Heart right ventricle (tissue), 16 donors: ENCODE measurements at regions not wholly inside any gene's neighbourhood (a gene's known extent, or its start where the extent isn't known, plus 50 kb on each side); places are given as distances from the start of the nearest gene placed in this dataset.

ENCODE experiments used
- ATAC-seq, 8 donors: fragments of 200-7000 bp; cut with Tn5 transposase; one replicate each; pipeline ENCODE4 v1.9.1; 2020; ENCODE audit warnings: mild to moderate bottlenecking in 8 of 8, moderate library complexity in 8 of 8, moderate number of reproducible peaks in 1 of 8
- DNase-seq, 2 donors: peaks; one replicate each; pipeline ENCODE4 v3.0.0-alpha.2; 2020
- H3K27ac ChIP-seq, 10 donors: fragments of 200-600 bp; sonication (generic) in 2 of 10; one replicate each; pipeline versions ENCODE4 v1.5.0 to v1.8.0; 2020 to 2022; ENCODE audit warnings: mild to moderate bottlenecking in 3 of 10
- H3K27me3 ChIP-seq, 7 donors: fragments of 200-600 bp; one replicate each; pipeline ENCODE4 v1.8.0; 2021 to 2022; ENCODE audit warnings: mild to moderate bottlenecking in 2 of 7
- H3K36me3 ChIP-seq, 9 donors: fragments of 200-600 bp; sonication (generic) in 1 of 9; one replicate each; pipeline versions ENCODE4 v1.5.0 to v1.8.0; 2020 to 2022; ENCODE audit warnings: mild to moderate bottlenecking in 2 of 9
- H3K4me1 ChIP-seq, 9 donors: fragments of 200-600 bp; sonication (generic) in 1 of 9; one replicate each; pipeline versions ENCODE4 v1.5.0 to v1.8.0; 2020 to 2022; ENCODE audit warnings: mild to moderate bottlenecking in 4 of 9
- H3K4me3 ChIP-seq, 10 donors: fragments of 200-600 bp; sonication (generic) in 2 of 10; one replicate each; pipeline versions ENCODE4 v1.5.0 to v1.8.0; 2020 to 2022; ENCODE audit warnings: mild to moderate bottlenecking in 7 of 10, moderate library complexity in 2 of 10
- H3K9me3 ChIP-seq, 11 donors: fragments of 200-600 bp in 10 of 11; sonication (generic) in 2 of 11; one replicate each; pipeline versions ENCODE4 v1.5.0 to v1.8.0; 2013 to 2022; ENCODE audit warnings: mild to moderate bottlenecking in 2 of 11, control low read depth in 1 of 11, moderate library complexity in 1 of 11
- whole genome bisulfite sequencing, 2 donors: extraction: QIAGEN DNeasy Blood & Tissue Kit; methylation state at CpG; one replicate each; pipeline ENCODE4 v1.1.7; 2013; ENCODE audit warnings: inconsistent platforms in 1 of 2; 5-methylcytosine and 5-hydroxymethylcytosine counted together
- intact Hi-C, 10 donors: fragments of 100-400 bp; cut with DNase I; formaldehyde crosslinking; loops; one replicate each; pipeline versions ENCODE4 v1.11.1 to v1.14.2; 2022
- TF ChIP-seq, protein P1 (sequence below), 9 donors: fragments of 200-600 bp; sonication (generic) in 2 of 9; IDR thresholded peaks; one replicate each; pipeline versions ENCODE4 v1.5.0 to v1.8.0; 2021 to 2022; ENCODE audit warnings: antibody characterized with exemption in 9 of 9, mild to moderate bottlenecking in 5 of 9, moderate library complexity in 1 of 9
- donor health status: Arrhythmogenic right ventricular cardiomyopathy.
- donor health status: ischemic (EF 13 %, LVEDD 7.1; RV severe dilation, severe dysfunction).
- donor health status: healthy with polysubstance abuse.
- donor health status: DM: no; HTN: yes; CAD: no.
- donor health status: DM: no; HTN: no; CAD: no.
- donor health status: ischemic (EF 25% LVEDD 6.9; RV normal size, moderate dysfunction).
- donor health status: ischemic (EF 25% LVEDD 5.7; RV mildly dilated, moderate dysfunction).
- donor health status: healthy.
- donor health status: DM: yes; HTN: yes; CAD: no.
- donor health status: Ischemic cardiomyopathy.
- donor health status: ischemic (EF 35%, LVEDD 5.7; RV mildly dilated, moderate dysfunction).
- donor health status: nonischemic (EF 11% LVEDD 7.7; RV severe dilation, severe dysfunction).
- donor health status: DM: yes; HTN: yes; CAD: no.
- donor health status: PGD.
- donor health status: ischemic (EF 29% LVEDD 5.4; RV normal size, mild dysfunction).
- donor health status: nonischemic (EF 23%, LVEDD 6.1; RV moderate dilation, normal function).

- ATAC-seq (no peak), DNase-seq (no peak)
- WGBS, 2 donors, result 77 to 79% methylated on average over 5 of the region's 5 CpGs
- Histone ChIP-seq H3K36me3 (no peaks in the 10 kb centered on the region), H3K9me3 (peaks cover 0 to 5% (median 0%) of the 10 kb centered on the region in 11 donors), H3K27me3 (peaks cover 0 to 36% (median 25%) of the 10 kb centered on the region in 7 donors), H3K27ac (no peak overlapping the region), H3K4me3 (no peak overlapping the region), H3K4me1 (peaks cover 0 to 2% (median under 1%) of the 10 kb centered on the region in 9 donors)
- TF ChIP-seq, protein P1, sequence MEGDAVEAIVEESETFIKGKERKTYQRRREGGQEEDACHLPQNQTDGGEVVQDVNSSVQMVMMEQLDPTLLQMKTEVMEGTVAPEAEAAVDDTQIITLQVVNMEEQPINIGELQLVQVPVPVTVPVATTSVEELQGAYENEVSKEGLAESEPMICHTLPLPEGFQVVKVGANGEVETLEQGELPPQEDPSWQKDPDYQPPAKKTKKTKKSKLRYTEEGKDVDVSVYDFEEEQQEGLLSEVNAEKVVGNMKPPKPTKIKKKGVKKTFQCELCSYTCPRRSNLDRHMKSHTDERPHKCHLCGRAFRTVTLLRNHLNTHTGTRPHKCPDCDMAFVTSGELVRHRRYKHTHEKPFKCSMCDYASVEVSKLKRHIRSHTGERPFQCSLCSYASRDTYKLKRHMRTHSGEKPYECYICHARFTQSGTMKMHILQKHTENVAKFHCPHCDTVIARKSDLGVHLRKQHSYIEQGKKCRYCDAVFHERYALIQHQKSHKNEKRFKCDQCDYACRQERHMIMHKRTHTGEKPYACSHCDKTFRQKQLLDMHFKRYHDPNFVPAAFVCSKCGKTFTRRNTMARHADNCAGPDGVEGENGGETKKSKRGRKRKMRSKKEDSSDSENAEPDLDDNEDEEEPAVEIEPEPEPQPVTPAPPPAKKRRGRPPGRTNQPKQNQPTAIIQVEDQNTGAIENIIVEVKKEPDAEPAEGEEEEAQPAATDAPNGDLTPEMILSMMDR (IDR thresholded peaks at IDR 0.05), result no peak
- intact Hi-C loops, result loop anchor here in 1 of 10 donors (10.0 kb wide), 1 partner anchor 357 kb away; no protein-coding TSS in a partner anchor
These were observed 56.8 kb upstream of the GTF3A start for GRCh38 chr13:27367570-27367969.

- Histone ChIP-seq H3K4me3 (no peak overlapping the region), H3K9me3 (peaks cover 0 to 5% (median 0%) of the 10 kb centered on the region in 11 donors), H3K27me3 (peaks cover 0 to 55% (median 41%) of the 10 kb centered on the region in 7 donors), H3K4me1 (peaks cover 0 to 4% (median 0%) of the 10 kb centered on the region in 9 donors), H3K36me3 (no peaks in the 10 kb centered on the region), H3K27ac (no peak overlapping the region)
- TF ChIP-seq, protein P1 (IDR thresholded peaks at IDR 0.05), result no peak
- ATAC-seq (no peak), DNase-seq (no peak)
- WGBS, 2 donors, result 83 to 93% methylated on average over 12 of the region's 12 CpGs
- intact Hi-C loops, result loop anchor here in 6 of 10 donors (5.0 to 10.0 kb wide), 4 partner anchors 162 to 612 kb away; no protein-coding TSS in a partner anchor
These were observed 54.0 kb upstream of the GTF3A start for GRCh38 chr13:27370305-27370872.

- no peak overlapping the region for H3K4me3 ChIP-seq
- peaks cover 0 to 5% (median 0%) of the 10 kb centered on the region in 11 donors for H3K9me3 ChIP-seq
- H3K4me1 ChIP-seq, result peaks cover 0 to 4% (median 0%) of the 10 kb centered on the region in 9 donors
- H3K27ac ChIP-seq, result no peak overlapping the region
- peaks cover 0 to 64% (median 41%) of the 10 kb centered on the region in 7 donors for H3K27me3 ChIP-seq
- ATAC-seq (no peak), DNase-seq (no peak)
- TF ChIP-seq, protein P1 (IDR thresholded peaks at IDR 0.05), result no peak
- 76 to 81% methylated on average over 4 to 5 of the region's 5 CpGs for WGBS, 2 donors
- intact Hi-C loops, result loop anchor here in 6 of 10 donors (5.0 to 10.0 kb wide), 4 partner anchors 160 to 610 kb away; no protein-coding TSS in a partner anchor
- H3K36me3 ChIP-seq, result no peaks in the 10 kb centered on the region
These were observed 52.5 kb upstream of the GTF3A start for GRCh38 chr13:27371932-27372331.

GRCh38 chr13:27372896-27373295, 51.5 kb upstream of the GTF3A start:
- Histone ChIP-seq H3K36me3 (no peaks in the 10 kb centered on the region), H3K4me1 (peaks cover 0 to 4% (median 0%) of the 10 kb centered on the region in 9 donors), H3K27me3 (peaks cover 0 to 66% (median 36%) of the 10 kb centered on the region in 7 donors), H3K4me3 (no peak overlapping the region), H3K27ac (no peak overlapping the region), H3K9me3 (peaks cover 0 to 5% (median 0%) of the 10 kb centered on the region in 11 donors)
- ATAC-seq, result no peak
- DNase-seq, result no peak
- TF ChIP-seq, protein P1 (IDR thresholded peaks at IDR 0.05), result no peak
- 22% methylated on average over 11 of the region's 11 CpGs for WGBS, 2 donors
- intact Hi-C loops, result loop anchor here in 6 of 10 donors (5.0 to 10.0 kb wide), 4 partner anchors 159 to 609 kb away; no protein-coding TSS in a partner anchor
